Hematopoietic multipotent progenitor cell treated with erythropoietin and hydrocortisone succinate and interleukin-3 and kit ligand, for 8 days (in vitro differentiated cells): ENCODE measurements at regions not wholly inside any gene's neighbourhood (a gene's known extent, or its start where the extent isn't known, plus 50 kb on each side); places are given as distances from the start of the nearest gene placed in this dataset.

Source experiments
- DNase-seq: peaks from one replicate; pipeline ENCODE4 v3.0.0-alpha.2; 2015

GRCh38 chr5:159385536-159385935 lies 55.2 kb upstream of the IL12B start:
- DNase-seq: no peak

GRCh38 chr5:159386028-159386711 lies 55.9 kb upstream of the IL12B start:
- no peak for DNase-seq

GRCh38 chr5:159392871-159393270 lies 62.6 kb upstream of the IL12B start:
- DNase-seq: no peak

GRCh38 chr5:159393854-159394274 lies 63.6 kb upstream of the IL12B start:
- DNase-seq: peak; percentile 96

- DNase-seq: no peak
These were observed 64.9 kb upstream of the IL12B start for GRCh38 chr5:159395202-159395601.

- no peak for DNase-seq
These were observed 68.6 kb upstream of the IL12B start for GRCh38 chr5:159398936-159399335.

GRCh38 chr5:159400476-159400875 lies 70.2 kb upstream of the IL12B start:
- no peak for DNase-seq

GRCh38 chr5:159402311-159402710 lies 72.0 kb upstream of the IL12B start:
- DNase-seq: no peak

- no peak for DNase-seq
These were observed 72.6 kb upstream of the IL12B start for GRCh38 chr5:159402856-159403255.

- no peak for DNase-seq
These were observed 73.8 kb upstream of the IL12B start for GRCh38 chr5:159403906-159404681.

- DNase-seq: no peak
These were observed 75.3 kb upstream of the IL12B start for GRCh38 chr5:159405611-159406031.

- no peak for DNase-seq
These were observed 76.3 kb upstream of the IL12B start for GRCh38 chr5:159406571-159406970.

- DNase-seq: no peak
These were observed 79.5 kb upstream of the IL12B start for GRCh38 chr5:159409801-159410200.

- DNase-seq: no peak
These were observed 80.2 kb upstream of the IL12B start for GRCh38 chr5:159410480-159410879.

- DNase-seq: no peak
These were observed 80.8 kb upstream of the IL12B start for GRCh38 chr5:159411115-159411514.

- DNase-seq: no peak
These were observed 82.2 kb upstream of the IL12B start for GRCh38 chr5:159412284-159413046.

- DNase-seq: no peak
These were observed 83.7 kb upstream of the IL12B start for GRCh38 chr5:159414021-159414420.

- DNase-seq: no peak
These were observed 85.1 kb upstream of the IL12B start for GRCh38 chr5:159415301-159415937.

- no peak for DNase-seq
These were observed 86.2 kb upstream of the IL12B start for GRCh38 chr5:159416438-159416837.

GRCh38 chr5:159417170-159417569 lies 86.9 kb upstream of the IL12B start:
- no peak for DNase-seq

GRCh38 chr5:159419576-159419975 lies 89.3 kb upstream of the IL12B start:
- peak; percentile 42 for DNase-seq

- no peak for DNase-seq
These were observed 90.7 kb upstream of the IL12B start for GRCh38 chr5:159420940-159421339.

GRCh38 chr5:159422361-159422760 lies 92.1 kb upstream of the IL12B start:
- no peak for DNase-seq
